AG08395 (cell line): ENCODE measurements at regions not wholly inside any gene's neighbourhood (a gene's known extent, or its start where the extent isn't known, plus 50 kb on each side); places are given as distances from the start of the nearest gene placed in this dataset.
"Not testable (repeated sequence)": the region's sequence is repeated elsewhere in the genome, so short reads cannot be mapped to it uniquely, and the experiment has no call there.

Experiments
- DNase-seq: peaks from one replicate; pipeline ENCODE4 v3.0.0; 2012; ENCODE audit warnings: mixed read lengths, low spot score

GRCh38 chr5:53733853-53734252, 173.4 kb downstream of the NDUFS4 start:
- no peak for DNase-seq

GRCh38 chr5:53738105-53738504, 177.7 kb downstream of the NDUFS4 start:
- DNase-seq = no peak

- DNase-seq = no peak
Measured at GRCh38 chr5:53739111-53739510, 178.7 kb downstream of the NDUFS4 start.

DNA sequence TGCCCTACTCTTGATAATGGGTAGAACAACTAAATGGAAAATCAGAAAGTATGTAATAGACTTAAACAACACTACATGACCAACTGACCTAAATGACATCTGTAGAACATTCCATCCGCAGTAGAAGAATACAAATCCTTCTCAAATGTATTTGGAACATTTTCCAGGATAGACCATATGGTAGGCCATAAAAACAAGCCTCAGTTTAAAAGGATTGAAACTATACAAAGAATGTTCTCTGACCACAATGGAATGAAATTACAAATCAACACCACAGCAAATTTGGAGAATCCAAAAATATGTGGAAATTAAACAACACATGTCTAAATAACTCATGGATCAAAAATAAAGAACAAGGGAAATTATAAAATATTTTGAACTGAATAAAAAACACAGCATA, 189.2 kb downstream of the NDUFS4 start:
- DNase-seq = peak; percentile 33

DNA sequence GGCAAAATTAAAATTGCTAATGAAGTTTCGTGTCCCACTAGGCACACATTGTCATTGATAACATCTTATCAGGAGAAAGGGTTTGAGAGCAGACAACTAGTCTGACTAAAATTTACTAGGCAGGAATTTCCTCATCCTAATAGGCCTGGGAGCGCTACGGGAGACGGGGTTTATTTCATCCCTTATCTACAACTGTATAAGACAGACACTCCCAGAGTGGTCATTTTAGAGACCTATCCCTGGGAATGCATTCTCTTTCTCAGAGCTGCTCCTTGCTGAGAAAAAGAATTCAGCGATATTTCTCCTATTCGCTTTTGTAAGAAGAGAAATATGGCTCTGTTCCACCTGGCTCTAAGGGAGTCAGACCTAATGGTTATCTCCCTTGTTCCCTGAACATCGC, 191.8 kb downstream of the NDUFS4 start:
- DNase-seq = not testable (repeated sequence)

DNA sequence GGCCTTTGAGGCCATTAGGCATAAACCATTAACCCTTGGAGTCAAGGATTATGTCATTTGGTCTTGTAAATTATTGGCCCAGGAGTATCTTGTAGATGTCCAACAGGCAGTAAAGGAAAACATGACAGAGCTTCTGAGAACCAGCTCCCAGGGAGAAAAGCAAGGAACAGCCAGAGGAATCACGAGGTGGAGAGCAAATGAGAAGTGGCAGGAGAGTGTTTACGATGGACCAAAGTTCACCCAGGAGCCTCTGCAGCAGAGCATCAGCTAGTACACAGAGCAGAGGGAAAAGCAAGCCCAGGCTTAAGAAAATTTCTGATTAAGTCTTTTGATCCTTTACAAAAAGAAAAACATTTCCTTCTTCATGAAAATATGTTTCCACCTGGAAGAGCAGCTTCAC, 206.2 kb downstream of the NDUFS4 start:
- DNase-seq = no peak

- no peak for DNase-seq
Measured at GRCh38 chr5:53777864-53778618, 217.6 kb downstream of the NDUFS4 start.

DNA sequence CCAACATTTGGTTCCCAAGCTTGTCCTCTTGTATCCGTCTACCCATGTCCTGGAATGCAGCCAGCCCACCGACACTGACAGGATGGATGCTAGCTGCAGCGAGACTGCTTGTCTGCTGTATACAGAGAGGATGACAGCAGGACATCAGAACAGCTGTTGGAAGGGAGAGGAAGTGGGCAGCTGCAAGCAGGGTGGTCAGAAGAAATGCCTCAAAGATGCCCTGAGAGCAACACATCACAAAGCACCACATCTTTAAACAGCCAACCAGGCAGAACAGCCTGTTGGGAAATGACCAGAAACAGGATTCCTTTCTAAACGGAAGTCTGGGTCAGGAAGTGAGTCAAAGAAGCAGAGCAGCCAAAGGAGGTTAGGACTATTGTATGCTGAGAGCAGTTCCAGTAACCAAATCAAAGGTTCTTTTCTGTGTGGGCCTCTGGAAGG, 219.1 kb downstream of the NDUFS4 start:
- peak; percentile 77 for DNase-seq

DNA sequence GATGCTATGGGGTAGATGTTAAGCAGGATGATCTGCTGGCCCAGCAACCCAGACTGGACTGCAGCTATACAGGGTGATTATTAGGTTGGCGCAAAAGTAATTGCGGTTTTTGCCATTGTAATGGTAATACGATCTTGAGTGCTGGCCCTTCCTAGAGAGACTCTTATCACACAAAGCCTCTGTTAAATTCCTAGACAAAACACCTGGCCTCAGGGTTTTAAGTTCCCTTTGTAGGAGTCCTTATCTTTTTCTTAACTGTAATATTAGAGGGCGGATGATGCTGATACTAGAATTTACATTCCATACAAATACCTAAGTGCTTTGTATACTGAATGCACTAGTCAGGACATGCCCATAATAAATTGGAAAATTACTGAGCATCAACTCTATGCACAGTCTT, 222.2 kb downstream of the NDUFS4 start:
- DNase-seq = no peak

DNA sequence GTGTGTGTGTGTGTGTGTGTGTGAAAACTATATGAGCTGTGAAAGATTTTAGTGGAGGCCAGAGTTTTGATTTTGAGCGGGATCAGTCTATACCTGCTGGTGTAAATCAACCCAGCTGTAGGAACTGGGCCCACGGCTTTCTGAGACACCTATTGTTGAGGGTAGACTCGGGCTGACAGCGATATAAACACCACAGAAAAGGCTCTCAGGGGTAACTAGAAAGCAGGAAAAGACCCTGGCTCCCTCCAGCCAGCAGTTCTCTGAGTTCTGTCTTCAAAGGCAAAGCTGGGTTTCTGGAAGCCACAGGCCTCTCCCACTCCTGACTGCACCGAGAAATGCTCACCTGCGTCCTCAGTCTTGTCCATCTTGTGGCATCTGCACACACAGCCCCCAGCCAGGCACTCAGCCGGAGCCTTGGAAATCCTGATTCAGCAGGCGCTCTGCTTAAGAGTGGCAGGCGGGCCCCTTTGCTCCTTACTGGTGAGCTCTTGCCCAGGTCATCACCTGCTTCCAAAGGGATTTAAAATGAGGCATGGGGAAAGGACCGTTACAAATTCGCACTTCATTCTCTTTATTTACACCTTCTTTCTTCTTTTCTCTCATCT, 223.3 kb downstream of the NDUFS4 start:
- no peak for DNase-seq

GRCh38 chr5:53784596-53784995, 224.2 kb downstream of the NDUFS4 start:
- no peak for DNase-seq

- no peak for DNase-seq
Measured at GRCh38 chr5:53785924-53786323, 225.5 kb downstream of the NDUFS4 start.

DNA sequence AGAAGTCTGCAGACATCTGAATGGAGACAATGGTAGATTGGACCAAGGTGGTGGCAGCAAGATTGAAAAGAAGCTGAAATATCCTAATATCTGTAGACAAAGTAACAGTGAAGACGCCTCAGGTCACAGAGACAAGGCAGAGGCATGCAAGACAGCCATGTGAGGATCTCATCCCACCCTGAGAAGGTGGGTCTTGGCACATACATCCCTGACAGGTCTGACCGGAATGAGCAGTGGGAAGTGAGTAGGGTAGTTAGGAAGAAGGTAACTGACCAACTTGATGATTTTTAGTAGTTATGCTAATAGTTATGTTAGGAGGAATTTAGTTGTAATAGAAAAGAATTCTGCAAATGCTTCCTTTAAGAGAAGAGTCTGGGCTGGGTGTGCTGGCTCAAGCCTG, 229.6 kb downstream of the NDUFS4 start:
- DNase-seq = no peak

DNA sequence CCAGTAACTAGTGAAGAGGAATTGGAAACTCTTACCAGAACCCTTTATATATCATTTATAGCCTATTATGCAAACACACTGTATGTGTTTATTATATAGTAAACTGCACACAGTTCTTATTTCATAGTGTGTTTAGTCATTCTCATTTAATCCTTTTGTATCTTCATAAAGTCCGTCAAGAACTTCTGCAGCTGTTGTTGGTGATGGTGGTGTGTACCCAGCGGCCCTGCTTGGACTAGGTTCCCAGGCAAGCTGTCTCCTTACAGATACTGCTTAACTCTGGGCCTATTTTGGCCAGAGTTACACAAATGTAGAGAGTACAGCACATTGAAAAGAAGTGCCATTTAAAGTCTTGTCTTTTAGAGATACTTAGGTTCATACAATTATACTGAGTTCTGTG, 231.9 kb downstream of the NDUFS4 start:
- no peak for DNase-seq

- DNase-seq = not testable (repeated sequence)
Measured at GRCh38 chr5:53799644-53800043, 239.2 kb downstream of the NDUFS4 start.

- DNase-seq = not testable (repeated sequence)
Measured at GRCh38 chr5:53808392-53808791, 248.0 kb downstream of the NDUFS4 start.

DNA sequence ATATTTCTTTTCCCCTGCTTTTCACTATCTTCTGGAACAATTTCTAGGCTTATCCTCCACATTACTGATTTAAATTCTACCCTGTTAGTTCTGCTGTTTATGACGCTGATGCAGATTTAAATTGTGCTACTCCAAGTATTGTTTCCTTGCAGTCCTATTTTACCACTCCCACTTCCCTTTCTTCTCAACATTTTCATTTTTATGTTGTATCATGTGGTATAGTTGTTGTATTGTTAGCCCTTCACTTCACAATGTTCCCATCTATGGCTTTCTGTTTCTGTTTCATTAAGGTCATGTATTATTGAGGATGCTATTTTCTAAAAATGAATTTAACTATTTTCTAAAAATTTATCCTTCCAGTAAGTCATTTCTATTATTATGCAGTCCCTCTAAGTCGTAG, 254.4 kb downstream of the NDUFS4 start:
- DNase-seq = no peak

DNA sequence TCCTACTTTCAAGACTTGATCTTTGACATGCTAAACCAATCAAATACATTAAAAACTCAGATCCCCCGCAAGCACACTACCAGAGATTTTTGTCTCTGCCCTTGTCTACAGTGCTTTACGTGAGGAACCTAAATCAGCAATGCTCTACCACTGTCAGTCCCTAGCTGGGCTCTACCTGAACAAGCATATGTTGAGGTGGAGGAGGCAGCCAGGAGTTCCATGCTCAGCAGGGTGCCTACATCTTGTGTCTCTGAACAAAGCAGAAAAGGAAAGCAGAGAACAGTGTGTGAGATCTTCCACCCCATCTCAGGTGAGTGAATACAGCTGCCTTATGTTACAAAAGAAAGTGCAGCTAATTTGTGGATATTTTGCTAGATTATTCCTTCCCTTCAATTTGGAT, 255.0 kb downstream of the NDUFS4 start:
- DNase-seq = no peak

GRCh38 chr5:53817183-53817582, 256.7 kb downstream of the NDUFS4 start:
- no peak for DNase-seq

GRCh38 chr5:53819482-53819881, 259.0 kb downstream of the NDUFS4 start:
- DNase-seq = no peak

GRCh38 chr5:53820119-53820801, 259.8 kb downstream of the NDUFS4 start:
- no peak for DNase-seq

GRCh38 chr5:53820802-53821171, 260.3 kb downstream of the NDUFS4 start:
- no peak for DNase-seq

- no peak for DNase-seq
Measured at GRCh38 chr5:53825016-53825415, 264.6 kb downstream of the NDUFS4 start.
